ENCODE measurements at regions not wholly inside any gene's neighbourhood (a gene's known extent, or its start where the extent isn't known, plus 50 kb on each side); places are given as distances from the start of the nearest gene placed in this dataset.

GRCh38 chr2:16615687-16616615 lies 49.7 kb downstream of the CYRIA start:
- no peak for DNase-seq (ENCODE audit: low read depth)
- no peak overlapping the region for H3K4me3 ChIP-seq (ENCODE audit: low read depth, low read length)
- no peak for TF ChIP-seq CTCF (IDR thresholded peaks at IDR 0.05; ENCODE audit: control insufficient read depth, extremely low read depth, insufficient read depth)

- no peak for DNase-seq (ENCODE audit: low read depth)
- no peak overlapping the region for H3K4me3 ChIP-seq (ENCODE audit: low read depth, low read length)
- TF ChIP-seq CTCF (IDR thresholded peaks at IDR 0.05; ENCODE audit: control insufficient read depth, extremely low read depth, insufficient read depth), result no peak
Measured at GRCh38 chr2:16615246-16615645, 50.4 kb downstream of the CYRIA start.

GRCh38 chr2:16614314-16614860 lies 51.2 kb downstream of the CYRIA start:
- H3K4me3 ChIP-seq (ENCODE audit: low read depth, low read length), result no peak overlapping the region
- no peak for TF ChIP-seq CTCF (IDR thresholded peaks at IDR 0.05; ENCODE audit: control insufficient read depth, extremely low read depth, insufficient read depth)
- no peak for DNase-seq (ENCODE audit: low read depth)

- TF ChIP-seq CTCF (IDR thresholded peaks at IDR 0.05; ENCODE audit: control insufficient read depth, extremely low read depth, insufficient read depth), result peak; percentile 64
- DNase-seq (ENCODE audit: low read depth), result no peak
Measured at GRCh38 chr2:16613539-16614011, 52.1 kb downstream of the CYRIA start.

GRCh38 chr2:16612490-16612889 lies 53.1 kb downstream of the CYRIA start:
- no peak for TF ChIP-seq CTCF (IDR thresholded peaks at IDR 0.05; ENCODE audit: control insufficient read depth, extremely low read depth, insufficient read depth)
- no peak for DNase-seq (ENCODE audit: low read depth)
- no peak overlapping the region for H3K4me3 ChIP-seq (ENCODE audit: low read depth, low read length)

More at GRCh38 chr2:16613539-16614011, 52.1 kb downstream of the CYRIA start:
- H3K4me3 ChIP-seq (ENCODE audit: low read depth, low read length), result no peak overlapping the region

- no peak for DNase-seq (ENCODE audit: low read depth)
- H3K4me3 ChIP-seq (ENCODE audit: low read depth, low read length), result no peak overlapping the region
- no peak for TF ChIP-seq CTCF (IDR thresholded peaks at IDR 0.05; ENCODE audit: control insufficient read depth, extremely low read depth, insufficient read depth)
Measured at GRCh38 chr2:16609786-16610185, 55.8 kb downstream of the CYRIA start.

All from LNCaP clone FGC (cell line).